HG02588 (cell line): ENCODE measurements at regions not wholly inside any gene's neighbourhood (a gene's known extent, or its start where the extent isn't known, plus 50 kb on each side); places are given as distances from the start of the nearest gene placed in this dataset.
"Not testable (repeated sequence)": the region's sequence is repeated elsewhere in the genome, so short reads cannot be mapped to it uniquely, and the experiment has no call there.

Experiments
- ATAC-seq: cut with Tn5 transposase; IDR thresholded peaks from one replicate; pipeline ENCODE4 v1.9.1; 2021; ENCODE audit warnings: mild to moderate bottlenecking, moderate library complexity; ENCODE audit not compliant: unreplicated experiment

DNA sequence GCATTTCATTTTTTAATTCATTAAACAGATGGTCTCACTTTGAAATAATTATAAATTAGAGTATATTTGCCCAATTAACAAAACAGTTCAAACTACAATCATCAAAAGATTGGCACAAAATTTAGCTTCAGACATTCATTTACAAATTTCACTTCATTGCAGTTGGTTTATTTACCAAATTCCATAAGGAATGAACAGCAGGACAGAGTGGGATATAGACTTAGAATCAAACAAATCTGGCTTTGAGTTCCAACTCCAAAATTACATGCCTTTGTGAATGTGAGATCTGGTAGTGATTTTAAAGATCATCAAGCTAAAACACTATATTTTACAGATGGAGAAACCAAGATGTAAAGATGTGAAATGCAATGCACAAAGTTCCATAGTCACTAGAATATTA is 310.7 kb upstream of the CNTN5 start:
- no peak for ATAC-seq

DNA sequence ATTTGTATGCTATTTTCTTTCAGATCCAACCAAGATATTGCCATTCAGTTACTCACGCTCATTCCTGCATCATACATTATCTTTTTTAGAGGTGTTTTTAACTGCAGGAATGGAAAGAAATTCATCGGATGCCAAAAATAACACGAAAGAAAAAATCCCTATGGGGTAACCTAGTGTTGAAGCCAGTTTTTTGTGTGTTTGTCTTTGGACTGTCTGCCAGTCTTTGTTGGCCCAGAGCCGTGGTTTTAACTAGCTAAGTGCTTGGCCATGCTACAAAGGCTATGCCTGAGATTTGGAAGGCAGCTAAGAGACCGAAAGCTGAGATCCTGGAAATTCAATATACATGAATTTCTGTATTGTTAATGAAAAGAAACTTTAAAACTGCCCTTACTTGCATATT is 309.8 kb upstream of the CNTN5 start:
- ATAC-seq, result no peak

- ATAC-seq, result no peak
These were observed 299.8 kb upstream of the CNTN5 start for GRCh38 chr11:98720951-98721350.

DNA sequence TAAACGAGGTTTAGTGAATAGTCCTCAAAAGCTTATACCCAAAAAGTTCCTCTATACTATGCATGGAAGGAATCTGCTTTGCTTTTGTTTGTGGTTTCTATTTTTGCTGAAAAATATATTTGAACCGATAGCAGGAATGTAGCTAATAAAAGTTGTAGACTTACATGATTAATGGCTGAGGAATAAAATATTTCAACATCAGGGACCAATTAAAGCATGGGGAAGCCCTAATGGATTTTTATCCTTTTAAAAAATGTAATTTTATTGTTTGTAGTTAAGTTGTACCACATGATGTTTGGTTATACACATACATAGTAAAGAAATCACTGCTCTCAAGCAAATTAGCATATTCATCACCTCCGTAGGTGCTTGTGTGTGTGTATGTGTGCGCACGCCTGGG is 295.3 kb upstream of the CNTN5 start:
- no peak for ATAC-seq

GRCh38 chr11:98728421-98728820 is 292.3 kb upstream of the CNTN5 start:
- no peak for ATAC-seq

- no peak for ATAC-seq
These were observed 291.6 kb upstream of the CNTN5 start for GRCh38 chr11:98729118-98729517.

- no peak for ATAC-seq
These were observed 287.8 kb upstream of the CNTN5 start for GRCh38 chr11:98732947-98733346.

- not testable (repeated sequence) for ATAC-seq
These were observed 287.4 kb upstream of the CNTN5 start for GRCh38 chr11:98733378-98733777.

DNA sequence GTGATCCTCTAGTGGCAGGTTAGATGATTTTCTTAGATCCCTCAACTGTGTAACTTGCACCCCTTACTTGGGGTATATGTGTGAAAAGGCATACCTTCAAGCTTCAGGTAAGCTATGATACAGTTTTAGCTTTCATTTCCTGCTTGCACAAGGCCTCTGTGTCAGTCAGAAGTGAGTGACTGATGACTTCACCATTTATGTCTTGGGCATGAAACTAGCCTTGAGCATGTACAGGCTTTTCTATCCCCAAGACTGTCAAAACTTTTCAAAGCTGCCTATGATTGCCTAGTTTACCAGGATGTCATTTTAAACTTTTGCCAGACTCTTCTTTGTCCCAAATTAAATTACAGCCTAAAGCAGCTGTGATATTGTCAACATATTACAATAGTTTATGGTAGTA is 286.1 kb upstream of the CNTN5 start:
- no peak for ATAC-seq

DNA sequence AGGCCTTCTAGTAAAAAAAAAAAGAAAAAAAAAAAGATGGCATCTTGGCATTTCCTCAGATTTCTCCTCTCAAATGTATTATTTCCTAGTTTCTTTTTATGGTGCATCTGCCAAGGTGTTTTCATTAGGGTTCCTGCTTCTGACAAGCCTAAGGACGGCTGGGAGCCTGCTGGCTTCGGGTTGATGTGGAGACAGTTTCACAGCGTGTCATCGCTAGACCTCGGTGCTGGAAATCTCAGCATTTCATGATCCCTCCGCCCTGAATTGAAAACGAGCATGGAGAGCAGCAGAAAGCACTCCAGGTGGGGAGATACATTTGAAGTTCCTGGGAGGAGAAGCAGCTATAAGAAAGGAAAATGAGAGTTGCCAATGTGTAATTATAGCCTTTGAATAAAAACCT is 283.9 kb upstream of the CNTN5 start:
- no peak for ATAC-seq

- ATAC-seq, result no peak
These were observed 280.4 kb upstream of the CNTN5 start for GRCh38 chr11:98740321-98740720.

GRCh38 chr11:98763446-98763845 is 257.3 kb upstream of the CNTN5 start:
- ATAC-seq, result not testable (repeated sequence)

GRCh38 chr11:98766903-98767302 is 253.8 kb upstream of the CNTN5 start:
- no peak for ATAC-seq

DNA sequence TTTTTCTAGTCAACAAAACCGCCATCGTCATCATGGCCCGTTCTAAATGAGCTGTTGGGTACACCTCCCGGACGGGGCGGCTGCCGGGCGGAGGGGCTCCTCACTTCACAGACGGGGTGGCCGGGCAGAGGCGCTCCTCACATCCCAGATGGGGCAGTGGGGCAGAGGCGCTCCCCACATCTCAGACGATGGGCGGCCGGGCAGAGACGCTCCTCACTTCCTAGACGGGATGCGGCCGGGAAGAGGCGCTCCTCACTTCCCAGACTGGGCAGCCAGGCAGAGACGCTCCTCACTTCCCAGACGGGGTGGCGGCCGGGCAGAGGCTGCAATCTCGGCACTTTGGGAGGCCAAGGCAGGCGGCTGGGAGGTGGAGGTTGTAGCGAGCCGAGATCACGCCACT is 250.7 kb upstream of the CNTN5 start:
- not testable (repeated sequence) for ATAC-seq

GRCh38 chr11:98771791-98772190 is 249.0 kb upstream of the CNTN5 start:
- no peak for ATAC-seq

- no peak for ATAC-seq
These were observed 247.9 kb upstream of the CNTN5 start for GRCh38 chr11:98772893-98773292.

GRCh38 chr11:98793276-98793675 is 227.5 kb upstream of the CNTN5 start:
- ATAC-seq, result no peak

DNA sequence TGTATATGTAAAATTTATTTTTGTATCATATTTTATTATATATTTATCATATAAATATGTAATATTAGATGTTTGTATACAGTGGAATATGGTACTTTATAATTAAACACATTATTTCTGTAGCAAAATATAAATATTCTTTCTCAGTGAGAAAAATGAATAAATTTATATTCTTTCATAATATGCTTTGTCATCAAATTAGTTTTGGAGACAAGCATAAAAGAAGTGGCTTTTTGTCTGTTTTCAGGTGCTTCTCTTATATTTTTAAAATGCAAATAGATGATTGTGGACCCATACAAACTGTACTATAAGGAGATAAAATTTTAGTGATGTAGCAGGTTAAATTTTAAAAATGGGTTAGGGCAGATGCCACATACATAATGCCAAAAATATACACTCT is 222.4 kb upstream of the CNTN5 start:
- no peak for ATAC-seq

DNA sequence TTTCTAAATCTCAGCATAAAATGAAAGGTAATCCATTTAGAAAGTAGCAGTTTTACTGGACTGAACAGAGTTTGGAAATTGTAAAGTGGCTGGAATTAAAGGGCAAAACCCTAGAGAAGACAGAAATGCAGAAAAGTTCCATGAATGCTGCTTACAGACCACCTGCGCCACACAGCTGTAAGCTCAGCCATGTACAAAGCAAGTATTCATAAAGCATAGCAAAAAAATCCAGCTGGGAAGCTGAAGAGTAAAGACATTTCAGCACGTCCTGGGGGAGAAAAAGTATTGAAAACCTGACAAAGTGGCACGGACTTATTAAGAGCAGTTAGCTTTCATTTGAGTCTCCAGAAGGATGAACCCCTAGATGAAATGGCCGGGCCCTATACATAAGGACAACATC is 220.1 kb upstream of the CNTN5 start:
- no peak for ATAC-seq

DNA sequence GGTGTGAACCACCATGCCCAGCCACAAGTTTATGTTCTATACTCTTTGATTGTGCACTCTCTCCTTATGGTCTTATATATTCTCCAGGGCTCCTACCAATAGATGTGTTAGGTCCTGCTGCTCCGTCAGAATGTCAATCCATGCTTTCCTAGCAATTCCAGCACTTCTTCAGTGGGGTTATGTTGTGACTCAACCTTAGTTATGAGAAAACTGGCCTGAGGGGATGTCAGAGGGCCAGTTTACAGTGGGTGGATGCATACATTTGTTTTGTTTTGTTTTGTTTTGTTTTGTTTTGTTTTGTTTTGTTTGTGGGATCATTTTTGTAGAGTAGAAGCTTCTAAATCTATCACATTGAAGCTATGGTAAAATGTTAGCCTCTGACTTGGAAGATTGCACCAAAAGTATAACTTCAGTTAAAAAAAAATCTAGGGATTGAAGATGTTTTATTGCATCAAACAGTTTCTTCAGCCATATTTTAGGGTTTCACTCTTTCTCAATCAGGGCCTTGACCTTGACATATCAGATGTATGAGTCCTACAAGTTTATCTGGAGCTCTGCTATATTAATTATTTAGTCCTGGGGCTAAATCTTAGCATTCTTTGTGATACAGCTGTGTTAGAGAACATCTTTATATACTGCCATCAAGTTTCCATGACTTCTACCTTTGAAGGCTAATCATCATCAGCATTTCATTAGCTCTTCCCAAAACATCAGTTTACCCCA is 191.6 kb upstream of the CNTN5 start:
- no peak for ATAC-seq

DNA sequence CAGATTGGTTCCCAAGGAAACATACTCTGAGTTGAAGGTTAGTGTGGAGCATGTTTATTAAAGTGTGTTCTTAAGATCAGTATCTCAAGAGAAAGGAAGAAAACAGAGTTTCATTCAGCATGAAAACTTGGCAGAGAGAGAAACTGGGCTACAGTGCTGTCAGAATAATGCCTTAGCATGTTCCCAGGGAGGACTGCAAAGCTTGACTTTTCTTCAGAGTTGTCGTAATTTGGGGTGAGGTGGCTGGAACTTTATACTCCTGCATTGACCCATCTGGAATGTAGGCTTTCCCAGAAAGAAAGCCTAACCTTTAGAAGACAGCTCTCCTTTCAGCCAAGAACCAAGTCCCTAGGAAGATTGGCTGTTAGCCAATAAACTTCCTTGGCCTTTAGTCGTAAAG is 190.8 kb upstream of the CNTN5 start:
- no peak for ATAC-seq

DNA sequence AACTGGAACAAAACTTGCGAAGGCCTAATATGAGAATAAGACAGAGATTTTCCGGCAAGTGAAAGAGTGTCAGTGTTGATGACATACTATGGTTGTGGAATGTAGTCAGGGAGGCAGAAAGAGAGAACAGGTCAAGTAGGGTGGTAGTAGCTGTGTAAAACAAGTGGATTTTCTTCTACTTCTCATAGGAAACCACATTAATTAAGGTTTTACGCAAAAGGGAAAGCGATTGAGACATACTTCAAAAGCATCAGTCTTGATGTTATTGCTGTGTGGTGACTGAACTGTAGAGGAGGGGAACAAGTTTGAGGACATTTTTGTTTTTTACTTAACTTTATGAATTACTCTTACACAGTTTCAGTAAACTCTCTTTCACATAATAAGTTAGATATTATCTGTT is 186.0 kb upstream of the CNTN5 start:
- no peak for ATAC-seq

DNA sequence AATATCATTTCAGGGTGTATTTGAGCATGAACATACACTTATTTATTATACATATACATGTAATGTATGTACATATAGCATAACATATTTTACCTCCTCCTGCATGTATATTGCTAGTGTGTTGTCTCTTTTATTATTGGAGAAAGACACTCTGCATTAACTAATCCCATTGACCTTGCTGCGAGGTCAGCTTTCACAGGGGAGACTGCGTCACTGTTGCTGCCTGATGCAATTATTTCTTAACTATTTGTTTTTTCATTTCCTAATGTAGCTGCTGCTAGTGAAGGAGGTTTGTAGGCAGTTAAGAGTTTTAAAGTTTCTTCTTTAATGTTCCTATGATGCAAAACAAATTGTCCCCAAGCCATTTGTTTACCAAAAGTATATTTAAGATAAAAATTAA is 185.4 kb upstream of the CNTN5 start:
- ATAC-seq, result no peak
